GM19193 (cell line): ENCODE measurements at regions not wholly inside any gene's neighbourhood (a gene's known extent, or its start where the extent isn't known, plus 50 kb on each side); places are given as distances from the start of the nearest gene placed in this dataset.

Source experiments
- POLR2A ChIP-seq: IDR thresholded peaks from 4 replicates; pipeline ENCODE4 v1.6.1; 2011; ENCODE audit not compliant: insufficient read depth, insufficient read length; ENCODE audit errors: extremely low read depth

DNA sequence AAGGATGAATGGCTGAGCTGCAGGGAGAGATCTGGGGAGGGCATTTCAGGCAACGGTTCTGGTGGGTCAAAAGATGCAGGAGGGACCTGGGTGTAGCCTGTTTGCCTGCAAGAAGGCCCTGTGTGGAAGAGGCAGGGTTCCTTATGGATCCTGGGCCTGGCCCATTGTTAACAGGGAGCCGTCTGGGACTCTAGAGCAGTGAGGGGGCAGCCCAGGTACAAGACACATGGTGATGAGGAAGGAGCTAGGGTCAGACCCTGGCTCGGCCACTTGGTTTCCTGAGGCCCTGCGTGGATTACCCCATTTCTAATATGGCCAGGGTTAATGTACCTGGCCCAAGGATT is 124.9 kb downstream of the GLI2 start:
- TF ChIP-seq POLR2A: no peak

DNA sequence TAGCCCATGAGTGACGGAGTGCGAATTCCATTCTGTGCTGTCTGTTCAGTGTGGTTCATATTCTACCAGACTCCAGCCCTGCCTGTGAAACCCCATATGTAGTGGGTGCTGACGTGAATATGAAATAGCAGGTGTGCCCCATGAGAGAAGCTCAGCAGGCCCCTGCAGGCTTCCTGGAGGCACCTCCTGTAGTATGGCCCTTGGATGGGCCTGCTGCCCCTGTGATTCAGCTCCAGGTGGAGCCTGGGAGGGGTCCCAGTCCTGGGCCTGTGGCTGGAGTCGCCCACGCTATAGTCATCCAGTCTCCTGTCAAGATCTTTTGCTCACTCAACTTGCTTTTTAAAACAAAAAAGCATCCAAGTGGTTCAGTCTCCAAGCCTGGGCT is 125.5 kb downstream of the GLI2 start:
- TF ChIP-seq POLR2A: no peak

DNA sequence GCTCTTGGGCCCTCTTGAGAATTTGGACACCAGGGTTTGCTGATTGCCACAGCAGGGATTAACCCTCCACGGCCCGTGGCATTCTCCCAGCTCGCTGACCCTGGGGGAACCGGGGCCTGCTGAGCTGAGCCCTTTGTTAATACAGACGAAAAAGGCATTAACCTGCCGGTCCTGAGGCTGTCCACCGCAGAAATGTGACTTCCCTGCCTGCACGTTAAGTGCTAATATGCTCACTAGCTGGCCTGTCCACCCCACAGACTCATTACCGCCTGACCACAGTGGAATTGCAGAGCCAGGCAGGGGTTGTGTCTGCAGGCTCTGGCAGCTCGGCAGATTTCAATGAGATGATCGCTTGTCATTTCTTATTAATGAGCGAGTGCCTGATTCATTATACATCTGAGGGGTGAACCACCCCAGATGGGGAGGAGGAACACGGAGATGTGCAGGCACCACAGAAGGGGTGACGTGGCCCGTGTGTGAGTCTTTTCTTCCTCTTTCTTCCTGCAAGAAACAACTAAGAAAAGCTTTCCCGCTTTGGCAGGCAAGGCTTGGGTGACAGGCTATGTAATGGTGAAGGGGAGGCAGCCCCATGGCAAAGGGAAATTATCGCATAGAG is 126.0 kb downstream of the GLI2 start:
- TF ChIP-seq POLR2A: no peak

DNA sequence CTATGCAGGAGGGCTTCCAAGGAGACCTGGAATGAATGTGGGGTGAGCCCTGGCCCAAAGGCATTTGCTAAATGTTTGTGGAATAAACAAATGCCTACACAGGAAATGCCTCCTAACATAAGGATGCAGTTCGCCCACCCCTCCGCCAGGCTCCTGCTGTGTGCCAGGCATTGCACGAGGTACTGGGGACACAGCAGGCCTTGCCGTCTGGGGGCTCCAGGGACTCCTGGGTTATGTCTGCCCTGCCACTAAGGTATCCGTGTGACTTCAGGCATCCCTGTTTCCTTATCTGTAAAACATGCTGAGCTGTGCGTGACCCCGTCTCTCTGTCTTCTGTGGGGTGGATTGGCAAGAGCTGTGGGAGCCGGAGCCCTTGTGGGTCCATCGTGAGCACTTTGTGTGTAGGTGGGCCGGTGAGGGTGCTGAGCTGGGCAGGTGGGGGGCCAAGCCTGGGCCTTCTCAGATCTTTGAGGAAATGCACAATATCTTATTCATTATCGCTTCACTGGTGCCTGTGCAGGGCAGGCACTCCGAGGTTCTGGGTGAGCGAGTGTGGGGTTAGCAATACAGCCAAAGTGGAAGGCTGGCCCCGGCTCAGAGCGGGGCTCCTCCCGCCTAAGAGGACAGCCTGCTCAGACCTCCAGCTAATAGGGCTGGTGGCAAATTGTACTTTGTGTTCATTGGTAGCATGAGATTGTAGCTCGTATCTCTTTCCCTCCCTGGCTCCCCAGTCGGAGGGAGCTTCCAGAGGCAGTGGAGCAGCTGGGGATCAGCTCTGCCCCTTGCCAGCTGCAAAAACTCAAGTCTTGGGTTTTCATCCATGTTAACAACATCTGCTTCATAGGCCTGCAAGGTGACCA is 126.8 kb downstream of the GLI2 start:
- TF ChIP-seq POLR2A: no peak

DNA sequence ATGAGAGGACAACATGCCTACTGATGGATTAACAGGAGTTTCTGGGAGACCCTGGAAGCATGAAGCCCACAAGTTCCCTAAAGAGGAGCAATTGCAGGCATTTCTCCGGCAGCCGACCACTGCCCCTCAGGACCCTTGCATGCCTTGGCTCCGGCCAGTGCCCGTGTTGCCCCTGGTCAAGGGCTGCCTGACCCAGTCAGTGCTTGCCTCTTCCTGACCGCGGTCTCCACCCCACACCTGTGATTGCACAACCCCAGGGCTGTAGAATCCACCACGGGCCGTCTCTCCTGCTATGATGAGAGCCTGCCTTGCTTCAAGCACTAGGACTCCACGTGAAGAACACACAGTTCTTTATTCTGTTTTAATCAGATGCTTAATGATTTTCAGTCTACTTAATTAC is 127.5 kb downstream of the GLI2 start:
- TF ChIP-seq POLR2A: no peak

DNA sequence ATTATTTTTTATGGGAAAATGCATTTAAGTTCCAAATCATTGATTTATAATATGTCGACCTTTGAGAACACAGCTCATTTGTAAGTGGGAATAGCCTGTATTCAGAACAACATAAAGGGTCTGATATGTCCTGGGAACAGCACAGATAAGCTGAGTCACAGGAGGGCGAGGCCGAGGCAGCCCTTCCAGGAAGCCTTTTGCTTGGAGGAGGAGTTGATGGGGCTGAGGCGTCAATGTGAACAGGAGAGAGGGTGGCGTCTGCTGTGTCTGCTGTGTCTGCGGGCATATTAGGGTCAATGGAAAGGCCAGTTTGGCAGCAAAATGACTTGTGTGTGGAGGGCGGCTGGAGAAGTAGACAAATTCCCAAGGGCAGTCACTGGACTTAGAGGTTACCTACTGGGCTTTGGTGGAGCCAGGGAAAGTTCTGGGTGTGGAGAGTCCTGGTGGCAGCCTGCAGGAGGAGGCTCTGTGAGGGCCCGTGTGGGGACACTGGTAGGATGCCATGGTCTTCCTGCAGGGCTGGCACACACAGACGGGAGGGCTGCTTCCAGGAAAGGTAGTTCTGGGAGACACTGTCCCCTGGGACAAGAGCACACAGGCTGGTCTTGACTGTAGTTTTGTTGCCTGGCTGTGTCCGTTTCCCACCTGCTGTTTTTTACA is 128.1 kb downstream of the GLI2 start:
- TF ChIP-seq POLR2A: no peak

DNA sequence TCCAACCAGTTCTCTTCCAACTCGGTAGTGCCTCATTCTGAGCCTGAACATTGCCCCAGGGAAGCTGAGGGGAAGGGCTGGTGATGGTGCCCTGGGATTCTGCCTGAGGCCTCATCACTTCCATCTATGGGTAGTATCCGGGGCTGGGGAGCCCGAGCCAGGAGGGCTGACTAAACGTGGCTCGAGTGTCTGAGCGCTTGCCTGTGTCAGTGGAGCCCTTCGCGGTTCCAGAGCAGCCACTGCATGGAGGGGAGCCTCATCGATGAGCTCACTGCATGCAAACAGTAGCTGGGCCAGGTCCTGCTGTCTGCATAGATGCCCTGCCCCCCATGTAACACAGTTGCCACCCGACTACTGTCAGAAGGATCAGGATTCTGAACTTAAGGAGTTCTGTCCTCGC is 129.3 kb downstream of the GLI2 start:
- no peak for TF ChIP-seq POLR2A

DNA sequence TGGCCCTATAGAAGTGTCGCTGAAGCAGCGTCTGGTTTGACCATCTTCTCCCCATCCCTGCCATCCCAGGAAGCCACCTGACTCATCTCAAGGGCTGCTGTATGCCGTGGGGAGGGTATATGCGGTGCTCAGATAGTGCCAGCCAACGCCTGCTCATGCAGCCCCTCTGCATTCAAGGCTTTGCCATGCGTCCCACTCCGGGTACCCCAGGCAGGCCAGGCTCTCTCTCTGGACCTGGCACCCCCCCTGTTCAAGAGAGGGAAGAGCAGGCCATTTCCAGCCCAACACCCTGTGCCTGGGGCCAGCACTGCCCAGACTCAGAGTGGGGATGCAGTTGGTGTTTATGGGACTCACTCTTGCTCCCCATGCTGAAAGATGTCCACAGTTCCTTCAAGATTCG is 130.0 kb downstream of the GLI2 start:
- TF ChIP-seq POLR2A: no peak

DNA sequence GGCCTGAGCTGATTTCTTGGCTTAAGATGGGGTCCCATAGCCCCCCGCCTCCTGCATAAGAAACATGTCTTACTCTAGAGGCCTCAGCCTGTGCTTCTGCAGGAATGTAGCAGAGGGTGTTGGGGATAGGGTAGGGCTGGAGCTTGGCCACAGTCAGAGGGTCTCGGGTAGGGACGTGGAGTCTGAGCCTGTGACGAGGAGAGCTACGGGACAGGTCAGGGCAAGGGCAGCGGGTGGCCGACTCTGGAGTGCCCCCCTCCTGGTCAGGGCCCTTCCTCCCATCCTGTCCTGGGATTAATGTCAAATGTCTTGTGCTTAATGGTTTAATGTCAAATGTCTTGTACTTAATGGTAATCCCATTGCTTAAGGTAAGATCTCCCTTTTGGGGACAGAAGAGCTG is 130.4 kb downstream of the GLI2 start:
- TF ChIP-seq POLR2A: no peak

DNA sequence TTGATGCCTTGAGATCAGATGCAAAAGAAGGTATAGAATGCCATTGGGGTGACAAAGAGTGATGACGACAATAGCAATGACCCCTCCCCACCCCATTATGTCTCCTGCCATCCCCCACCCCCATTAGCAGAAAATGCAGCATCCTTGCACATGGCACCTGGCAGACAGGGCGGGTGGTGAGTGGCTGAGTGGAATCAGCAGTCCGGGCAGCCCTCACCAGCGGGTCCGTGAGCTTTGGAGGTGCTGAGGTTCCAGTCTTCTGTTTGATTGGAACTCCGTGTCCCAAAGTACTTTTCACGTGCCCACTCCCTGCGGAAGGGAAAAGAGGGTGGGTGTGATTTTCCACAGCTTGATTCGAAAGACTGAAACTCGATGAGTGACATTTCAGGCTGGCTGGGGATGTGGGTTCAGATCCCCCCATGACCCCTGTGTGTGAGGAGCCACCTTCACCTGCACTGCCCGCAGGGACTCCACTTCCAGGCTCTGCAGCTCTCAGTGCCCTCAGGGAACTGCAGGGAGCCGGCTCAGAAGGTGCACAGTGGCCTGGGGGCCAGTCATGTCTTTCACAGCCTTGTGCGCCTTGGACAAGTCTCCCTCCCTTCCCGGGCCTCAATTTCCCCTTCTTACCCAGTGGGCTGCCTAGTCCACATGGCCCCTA is 130.9 kb downstream of the GLI2 start:
- TF ChIP-seq POLR2A: no peak

DNA sequence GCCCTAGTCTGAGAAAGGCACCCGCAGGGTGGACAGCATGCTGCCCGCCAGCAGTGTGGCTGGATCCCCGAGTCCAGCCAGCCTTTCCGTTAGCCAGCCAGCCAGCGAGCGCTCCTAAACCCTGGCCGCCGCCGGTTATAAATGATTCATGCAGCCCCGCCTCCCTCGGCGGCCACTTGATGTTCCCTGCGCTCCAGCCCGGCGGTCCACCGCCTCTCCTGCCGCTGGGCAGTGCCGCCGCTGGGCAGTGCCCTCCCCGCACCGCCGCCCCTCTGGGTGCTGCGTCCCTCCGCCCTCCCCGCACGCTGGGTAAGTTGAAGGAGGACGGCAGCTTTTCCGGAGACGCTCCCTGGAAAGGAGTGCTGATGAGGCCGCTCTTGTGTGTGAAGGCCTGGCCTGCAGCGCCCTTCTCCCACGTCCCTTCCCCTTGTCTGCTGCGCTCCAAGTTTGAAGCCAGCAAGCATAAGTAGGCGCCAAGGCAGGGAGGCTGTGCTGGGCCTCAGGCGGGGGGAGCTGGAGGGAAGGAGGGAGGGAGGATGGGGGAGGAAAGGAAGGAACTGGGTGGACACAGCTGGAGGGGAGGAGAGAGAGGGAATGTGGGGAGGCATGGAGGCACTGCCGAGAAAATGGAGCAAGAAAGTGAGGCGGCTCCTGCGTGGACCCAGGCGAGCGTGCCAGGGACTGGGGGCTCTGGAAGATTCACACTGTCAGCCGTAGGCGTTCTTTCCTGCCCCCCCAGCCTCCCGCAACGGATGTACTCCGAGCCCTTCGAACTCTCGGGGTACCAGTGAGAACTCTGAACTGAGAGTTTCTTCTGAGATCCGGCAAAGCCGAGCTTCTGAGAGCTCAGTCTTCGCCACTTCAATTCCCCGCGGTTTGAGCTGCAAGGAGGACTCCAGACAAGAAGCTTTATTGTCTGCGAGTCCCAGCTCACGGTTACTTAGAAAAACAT is 131.9 kb downstream of the GLI2 start:
- TF ChIP-seq POLR2A: no peak

DNA sequence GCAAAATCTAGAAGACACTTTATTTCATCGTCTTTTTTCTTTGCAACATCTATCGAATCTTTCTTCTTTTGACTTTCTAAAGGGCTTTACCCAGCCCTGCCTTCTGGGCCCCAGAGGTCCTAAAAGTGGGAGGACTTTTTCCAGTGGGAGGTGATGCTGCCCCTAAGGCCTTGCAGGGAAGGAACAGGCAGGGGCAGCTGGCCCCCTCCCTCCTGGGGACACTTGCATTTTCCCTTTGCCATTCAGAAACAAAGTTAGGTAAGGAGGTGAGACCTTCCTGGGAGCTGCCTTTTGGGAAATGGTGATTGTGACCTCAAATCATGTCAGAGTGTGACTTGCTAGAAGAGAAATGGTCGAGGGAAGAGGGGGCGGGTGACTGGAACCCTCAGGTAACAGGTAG is 132.7 kb downstream of the GLI2 start:
- TF ChIP-seq POLR2A: no peak

DNA sequence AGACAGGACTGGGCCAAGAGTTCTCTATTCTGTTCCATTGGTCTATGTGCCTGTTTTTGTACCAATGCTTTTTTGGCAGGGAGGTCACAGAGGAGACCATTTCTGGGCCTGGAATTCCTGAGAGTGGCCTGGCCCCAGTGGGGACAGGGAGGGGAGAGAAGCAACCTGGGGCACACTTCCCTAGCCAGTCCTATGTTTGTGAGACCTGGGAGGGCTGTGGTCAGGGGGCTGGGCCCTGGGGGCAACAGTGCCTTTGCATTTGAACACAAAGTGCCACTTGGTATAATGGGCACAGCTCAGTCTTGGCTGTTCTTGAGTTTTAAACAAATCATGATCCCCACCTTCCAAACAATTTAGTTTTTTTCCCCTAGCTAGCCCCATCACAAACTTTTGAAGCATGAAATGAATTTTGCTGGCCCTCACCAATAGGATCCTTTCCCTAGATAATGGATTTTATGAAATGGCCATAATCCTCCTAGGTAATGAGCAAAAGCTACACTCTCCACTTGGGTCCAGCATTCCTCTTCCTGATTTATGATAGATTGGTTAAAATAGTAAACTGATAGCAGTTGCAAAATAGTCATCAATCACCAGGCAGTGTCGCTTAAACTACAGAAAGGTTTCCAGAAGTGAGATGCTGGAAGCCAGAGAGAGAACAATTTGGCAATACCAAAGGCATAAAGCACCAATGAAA is 133.5 kb downstream of the GLI2 start:
- TF ChIP-seq POLR2A: no peak
